Stimulated activated CD8-positive, alpha-beta memory T cell treated with anti-CD3 and anti-CD28 coated beads, Interleukin-7, amount 100 ng/mL, for 48 hours (primary cell): ENCODE measurements at regions not wholly inside any gene's neighbourhood (a gene's known extent, or its start where the extent isn't known, plus 50 kb on each side); places are given as distances from the start of the nearest gene placed in this dataset.
"Not testable (repeated sequence)": the region's sequence is repeated elsewhere in the genome, so short reads cannot be mapped to it uniquely, and the experiment has no call there.

ENCODE experiments used
- DNase-seq, 2 donors: peaks; one replicate each; pipeline ENCODE4 v3.0.0-alpha.2; 2020; ENCODE audit warnings: low read depth in 1 of 2; ENCODE audit errors: extremely low read depth in 1 of 2

GRCh38 chr4:180966312-180966711 is 1276.9 kb upstream of the TENM3 start:
- DNase-seq, result no peak

- no peak for DNase-seq
Measured at GRCh38 chr4:180967936-180968335, 1275.3 kb upstream of the TENM3 start.

- DNase-seq, result no peak
Measured at GRCh38 chr4:180973894-180974293, 1269.3 kb upstream of the TENM3 start.

- DNase-seq, result no peak
Measured at GRCh38 chr4:180990931-180991330, 1252.3 kb upstream of the TENM3 start.

GRCh38 chr4:180993244-180993836 is 1249.9 kb upstream of the TENM3 start:
- no peak for DNase-seq

- no peak for DNase-seq
Measured at GRCh38 chr4:180994722-180995121, 1248.5 kb upstream of the TENM3 start.

- no peak for DNase-seq
Measured at GRCh38 chr4:180999217-180999616, 1244.0 kb upstream of the TENM3 start.

GRCh38 chr4:181004056-181004455 is 1239.1 kb upstream of the TENM3 start:
- no peak for DNase-seq

GRCh38 chr4:181006499-181007260 is 1236.5 kb upstream of the TENM3 start:
- DNase-seq, result no peak

- DNase-seq, result no peak
Measured at GRCh38 chr4:181007751-181008150, 1235.5 kb upstream of the TENM3 start.

- no peak for DNase-seq
Measured at GRCh38 chr4:181008164-181008563, 1235.0 kb upstream of the TENM3 start.

GRCh38 chr4:181013162-181013561 is 1230.0 kb upstream of the TENM3 start:
- no peak for DNase-seq

- DNase-seq, result no peak
Measured at GRCh38 chr4:181017038-181017437, 1226.2 kb upstream of the TENM3 start.

- DNase-seq, result no peak
Measured at GRCh38 chr4:181018472-181018871, 1224.7 kb upstream of the TENM3 start.

- no peak for DNase-seq
Measured at GRCh38 chr4:181018913-181019312, 1224.3 kb upstream of the TENM3 start.

- no peak for DNase-seq
Measured at GRCh38 chr4:181020456-181020855, 1222.7 kb upstream of the TENM3 start.

GRCh38 chr4:181021213-181021612 is 1222.0 kb upstream of the TENM3 start:
- DNase-seq, result no peak

- not testable (repeated sequence) for DNase-seq
Measured at GRCh38 chr4:181030135-181030921, 1212.9 kb upstream of the TENM3 start.

GRCh38 chr4:181030961-181031360 is 1212.2 kb upstream of the TENM3 start:
- no peak for DNase-seq

GRCh38 chr4:181043486-181043885 is 1199.7 kb upstream of the TENM3 start:
- no peak for DNase-seq

GRCh38 chr4:181046809-181047208 is 1196.4 kb upstream of the TENM3 start:
- no peak for DNase-seq

GRCh38 chr4:181051931-181052330 is 1191.3 kb upstream of the TENM3 start:
- DNase-seq, result no peak
